ENCODE measurements at regions not wholly inside any gene's neighbourhood (a gene's known extent, or its start where the extent isn't known, plus 50 kb on each side); places are given as distances from the start of the nearest gene placed in this dataset.

DNA sequence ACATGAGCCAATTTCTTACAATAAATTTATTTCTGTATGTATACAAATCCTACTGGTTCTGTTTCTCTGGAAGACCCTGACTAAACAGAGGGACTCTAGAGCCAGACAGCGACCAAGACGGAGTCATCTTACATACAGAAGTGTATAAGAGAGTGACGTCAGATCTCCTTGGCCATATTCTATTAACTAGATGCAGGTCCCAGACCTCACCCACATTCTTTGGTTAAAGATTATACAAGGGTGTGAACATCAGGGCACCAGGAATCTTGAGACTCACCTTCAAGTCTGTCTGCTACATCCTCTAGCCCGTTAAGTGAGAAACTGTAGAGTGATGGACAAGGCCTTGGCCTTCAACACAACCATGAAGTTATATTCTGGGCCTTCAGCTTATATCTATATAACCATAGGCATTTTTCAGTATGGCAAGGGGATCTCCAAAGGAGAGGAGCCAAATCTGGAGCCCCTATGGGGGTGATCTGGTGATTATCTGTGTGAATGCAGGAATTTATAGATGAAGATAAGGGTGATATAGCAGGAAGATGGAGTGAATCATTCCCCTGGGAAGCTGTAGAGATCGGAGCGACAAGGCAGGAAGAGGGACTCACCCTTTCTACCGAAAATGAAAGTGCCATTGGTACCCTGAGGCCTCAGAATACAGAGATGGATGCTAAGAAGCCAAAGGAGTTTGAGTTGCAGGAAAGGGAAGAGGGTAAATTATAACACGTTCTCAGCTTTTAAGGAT is 83.9 kb downstream of the ADAMTS1 start:
- TF ChIP-seq, protein P1, sequence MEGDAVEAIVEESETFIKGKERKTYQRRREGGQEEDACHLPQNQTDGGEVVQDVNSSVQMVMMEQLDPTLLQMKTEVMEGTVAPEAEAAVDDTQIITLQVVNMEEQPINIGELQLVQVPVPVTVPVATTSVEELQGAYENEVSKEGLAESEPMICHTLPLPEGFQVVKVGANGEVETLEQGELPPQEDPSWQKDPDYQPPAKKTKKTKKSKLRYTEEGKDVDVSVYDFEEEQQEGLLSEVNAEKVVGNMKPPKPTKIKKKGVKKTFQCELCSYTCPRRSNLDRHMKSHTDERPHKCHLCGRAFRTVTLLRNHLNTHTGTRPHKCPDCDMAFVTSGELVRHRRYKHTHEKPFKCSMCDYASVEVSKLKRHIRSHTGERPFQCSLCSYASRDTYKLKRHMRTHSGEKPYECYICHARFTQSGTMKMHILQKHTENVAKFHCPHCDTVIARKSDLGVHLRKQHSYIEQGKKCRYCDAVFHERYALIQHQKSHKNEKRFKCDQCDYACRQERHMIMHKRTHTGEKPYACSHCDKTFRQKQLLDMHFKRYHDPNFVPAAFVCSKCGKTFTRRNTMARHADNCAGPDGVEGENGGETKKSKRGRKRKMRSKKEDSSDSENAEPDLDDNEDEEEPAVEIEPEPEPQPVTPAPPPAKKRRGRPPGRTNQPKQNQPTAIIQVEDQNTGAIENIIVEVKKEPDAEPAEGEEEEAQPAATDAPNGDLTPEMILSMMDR (IDR thresholded peaks at IDR 0.05) = no peak
- no peak for TF ChIP-seq POLR2A (IDR thresholded peaks at IDR 0.05)
- no peak for TF ChIP-seq EP300 (IDR thresholded peaks at IDR 0.05)

Data from upper lobe of left lung (tissue), 4 donors.